OCI-LY3 (cell line): ENCODE measurements at regions not wholly inside any gene's neighbourhood (a gene's known extent, or its start where the extent isn't known, plus 50 kb on each side); places are given as distances from the start of the nearest gene placed in this dataset.

Source experiments
- EZH2phosphoT487 ChIP-seq: fragments of 200-600 bp; shearing (Covaris generic); IDR thresholded peaks from 2 replicates; pipeline ENCODE4 v1.6.1; 2018; ENCODE audit warnings: antibody characterized with exemption, mixed run types, low read depth
- TF ChIP-seq, protein P1 (sequence below): fragments of 200-600, 300-600 bp; sonication (generic); IDR thresholded peaks from 2 replicates; pipeline ENCODE4 v1.5.1; 2014; ENCODE audit warnings: antibody characterized with exemption, low read length, low read depth

DNA sequence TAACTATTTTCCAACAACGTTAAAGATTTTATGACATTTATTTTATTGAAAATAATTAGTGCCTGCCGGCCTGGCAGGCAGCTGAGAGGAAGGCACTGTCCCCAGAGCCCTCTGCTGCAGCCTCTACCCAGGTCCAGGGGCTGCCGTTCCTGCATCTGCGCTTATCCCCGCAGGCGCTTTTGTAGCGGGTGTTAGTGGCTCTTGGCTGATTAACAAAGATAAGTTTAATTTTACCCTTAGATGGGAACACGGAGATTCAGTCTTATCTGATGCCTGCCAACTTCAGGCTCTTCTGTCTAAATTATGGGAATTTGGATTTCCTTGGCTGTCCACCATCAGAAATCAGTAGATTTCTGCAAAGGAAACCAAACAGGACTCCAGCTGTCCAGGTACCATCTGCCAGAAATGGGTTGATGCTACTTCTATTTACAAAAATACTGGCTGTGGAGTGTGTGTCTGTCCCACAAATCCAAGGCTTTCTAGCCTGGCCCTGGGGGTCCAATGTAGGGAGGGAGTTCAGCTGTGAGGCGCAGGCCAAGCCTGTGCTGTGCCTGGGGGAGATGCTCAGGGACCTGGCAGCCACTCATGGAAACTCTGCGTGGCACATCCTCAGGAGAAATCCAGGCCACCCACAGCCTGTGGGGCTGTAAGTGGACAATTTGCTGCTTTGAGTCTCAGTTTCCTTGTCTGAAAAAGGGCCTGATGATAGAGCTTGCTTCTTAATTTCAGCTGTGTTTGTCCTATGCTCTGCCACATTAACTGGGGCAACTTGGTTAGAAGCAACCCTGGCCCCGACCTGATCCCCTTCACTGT, 62.0 kb upstream of the IGFBP3 start:
- TF ChIP-seq, protein P1, sequence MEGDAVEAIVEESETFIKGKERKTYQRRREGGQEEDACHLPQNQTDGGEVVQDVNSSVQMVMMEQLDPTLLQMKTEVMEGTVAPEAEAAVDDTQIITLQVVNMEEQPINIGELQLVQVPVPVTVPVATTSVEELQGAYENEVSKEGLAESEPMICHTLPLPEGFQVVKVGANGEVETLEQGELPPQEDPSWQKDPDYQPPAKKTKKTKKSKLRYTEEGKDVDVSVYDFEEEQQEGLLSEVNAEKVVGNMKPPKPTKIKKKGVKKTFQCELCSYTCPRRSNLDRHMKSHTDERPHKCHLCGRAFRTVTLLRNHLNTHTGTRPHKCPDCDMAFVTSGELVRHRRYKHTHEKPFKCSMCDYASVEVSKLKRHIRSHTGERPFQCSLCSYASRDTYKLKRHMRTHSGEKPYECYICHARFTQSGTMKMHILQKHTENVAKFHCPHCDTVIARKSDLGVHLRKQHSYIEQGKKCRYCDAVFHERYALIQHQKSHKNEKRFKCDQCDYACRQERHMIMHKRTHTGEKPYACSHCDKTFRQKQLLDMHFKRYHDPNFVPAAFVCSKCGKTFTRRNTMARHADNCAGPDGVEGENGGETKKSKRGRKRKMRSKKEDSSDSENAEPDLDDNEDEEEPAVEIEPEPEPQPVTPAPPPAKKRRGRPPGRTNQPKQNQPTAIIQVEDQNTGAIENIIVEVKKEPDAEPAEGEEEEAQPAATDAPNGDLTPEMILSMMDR, result no peak
- TF ChIP-seq EZH2phosphoT487, result no peak
